ENCODE measurements at regions not wholly inside any gene's neighbourhood (a gene's known extent, or its start where the extent isn't known, plus 50 kb on each side); places are given as distances from the start of the nearest gene placed in this dataset.

- Histone ChIP-seq H3K27ac (ENCODE audit: low read length) (no peak overlapping the region), H3K36me3 (ENCODE audit: control insufficient read depth, insufficient read depth, low read length) (no peaks in the 10 kb centered on the region), H3K4me1 (ENCODE audit: control insufficient read depth, insufficient read depth, low read length) (peaks cover 2% of the 10 kb centered on the region; the same call in 1 of the 2 replicates), H3K9me3 (ENCODE audit: control insufficient read depth, insufficient read depth, low read length) (no peaks in the 10 kb centered on the region), H3K4me3 (ENCODE audit: low read length) (no peak overlapping the region), H3K27me3 (ENCODE audit: control insufficient read depth, insufficient read depth, low read length) (no peaks in the 10 kb centered on the region)
- WGBS (ENCODE audit: insufficient coverage, insufficient read length) = no CpG with 5 or more reads among the region's 12 CpGs
- DNase-seq (ENCODE audit: low read depth, low spot score) = no peak
These were observed 249.2 kb downstream of the FOXL1 start for GRCh38 chr16:86827521-86827920.

GRCh38 chr16:86828202-86828601, 249.9 kb downstream of the FOXL1 start:
- Histone ChIP-seq H3K4me3 (ENCODE audit: low read length) (no peak overlapping the region), H3K27me3 (ENCODE audit: control insufficient read depth, insufficient read depth, low read length) (no peaks in the 10 kb centered on the region), H3K27ac (ENCODE audit: low read length) (no peak overlapping the region), H3K4me1 (ENCODE audit: control insufficient read depth, insufficient read depth, low read length) (peaks cover 2% of the 10 kb centered on the region; the same call in 1 of the 2 replicates), H3K36me3 (ENCODE audit: control insufficient read depth, insufficient read depth, low read length) (no peaks in the 10 kb centered on the region), H3K9me3 (ENCODE audit: control insufficient read depth, insufficient read depth, low read length) (no peaks in the 10 kb centered on the region)
- DNase-seq (ENCODE audit: low read depth, low spot score) = no peak
- WGBS (ENCODE audit: insufficient coverage, insufficient read length) = no CpG with 5 or more reads among the region's 6 CpGs

- no peaks in the 10 kb centered on the region for H3K27me3 ChIP-seq (ENCODE audit: control insufficient read depth, insufficient read depth, low read length)
- H3K9me3 ChIP-seq (ENCODE audit: control insufficient read depth, insufficient read depth, low read length) = no peaks in the 10 kb centered on the region
- DNase-seq (ENCODE audit: low read depth, low spot score) = no peak
- WGBS (ENCODE audit: insufficient coverage, insufficient read length) = no CpG with 5 or more reads among the region's 11 CpGs
- no peak overlapping the region for H3K27ac ChIP-seq (ENCODE audit: low read length)
- peaks cover 2% of the 10 kb centered on the region; the same call in 1 of the 2 replicates for H3K4me1 ChIP-seq (ENCODE audit: control insufficient read depth, insufficient read depth, low read length)
- no peaks in the 10 kb centered on the region for H3K36me3 ChIP-seq (ENCODE audit: control insufficient read depth, insufficient read depth, low read length)
- no peak overlapping the region for H3K4me3 ChIP-seq (ENCODE audit: low read length)
These were observed 250.3 kb downstream of the FOXL1 start for GRCh38 chr16:86828653-86829052.

- no peak for DNase-seq (ENCODE audit: low read depth, low spot score)
- H3K27ac ChIP-seq (ENCODE audit: low read length) = no peak overlapping the region
- no peaks in the 10 kb centered on the region for H3K9me3 ChIP-seq (ENCODE audit: control insufficient read depth, insufficient read depth, low read length)
- no peaks in the 10 kb centered on the region for H3K27me3 ChIP-seq (ENCODE audit: control insufficient read depth, insufficient read depth, low read length)
- H3K4me1 ChIP-seq (ENCODE audit: control insufficient read depth, insufficient read depth, low read length) = peaks cover 2% of the 10 kb centered on the region; the same call in 1 of the 2 replicates
- H3K4me3 ChIP-seq (ENCODE audit: low read length) = no peak overlapping the region
- H3K36me3 ChIP-seq (ENCODE audit: control insufficient read depth, insufficient read depth, low read length) = no peaks in the 10 kb centered on the region
- no CpG with 5 or more reads among the region's 5 CpGs for WGBS (ENCODE audit: insufficient coverage, insufficient read length)
These were observed 253.0 kb downstream of the FOXL1 start for GRCh38 chr16:86831366-86831765.

- no peaks in the 10 kb centered on the region for H3K9me3 ChIP-seq (ENCODE audit: control insufficient read depth, insufficient read depth, low read length)
- H3K27ac ChIP-seq (ENCODE audit: low read length) = no peak overlapping the region
- H3K4me3 ChIP-seq (ENCODE audit: low read length) = no peak overlapping the region
- no peaks in the 10 kb centered on the region for H3K27me3 ChIP-seq (ENCODE audit: control insufficient read depth, insufficient read depth, low read length)
- H3K36me3 ChIP-seq (ENCODE audit: control insufficient read depth, insufficient read depth, low read length) = no peaks in the 10 kb centered on the region
- DNase-seq (ENCODE audit: low read depth, low spot score) = no peak
- H3K4me1 ChIP-seq (ENCODE audit: control insufficient read depth, insufficient read depth, low read length) = no peaks in the 10 kb centered on the region
- no CpG with 5 or more reads among the region's 9 CpGs for WGBS (ENCODE audit: insufficient coverage, insufficient read length)
These were observed 254.8 kb downstream of the FOXL1 start for GRCh38 chr16:86833136-86833535.

GRCh38 chr16:86834451-86835035, 256.2 kb downstream of the FOXL1 start:
- peak; percentile 35 for DNase-seq (ENCODE audit: low read depth, low spot score)
- Histone ChIP-seq H3K27me3 (ENCODE audit: control insufficient read depth, insufficient read depth, low read length) (no peaks in the 10 kb centered on the region), H3K27ac (ENCODE audit: low read length) (no peak overlapping the region), H3K9me3 (ENCODE audit: control insufficient read depth, insufficient read depth, low read length) (no peaks in the 10 kb centered on the region), H3K4me1 (ENCODE audit: control insufficient read depth, insufficient read depth, low read length) (no peaks in the 10 kb centered on the region), H3K4me3 (ENCODE audit: low read length) (no peak overlapping the region), H3K36me3 (ENCODE audit: control insufficient read depth, insufficient read depth, low read length) (no peaks in the 10 kb centered on the region)
- WGBS (ENCODE audit: insufficient coverage, insufficient read length) = no CpG with 5 or more reads among the region's 22 CpGs

GRCh38 chr16:86835982-86836381, 257.6 kb downstream of the FOXL1 start:
- Histone ChIP-seq H3K4me3 (ENCODE audit: low read length) (no peak overlapping the region), H3K27ac (ENCODE audit: low read length) (no peak overlapping the region), H3K27me3 (ENCODE audit: control insufficient read depth, insufficient read depth, low read length) (no peaks in the 10 kb centered on the region), H3K36me3 (ENCODE audit: control insufficient read depth, insufficient read depth, low read length) (no peaks in the 10 kb centered on the region), H3K9me3 (ENCODE audit: control insufficient read depth, insufficient read depth, low read length) (no peaks in the 10 kb centered on the region), H3K4me1 (ENCODE audit: control insufficient read depth, insufficient read depth, low read length) (no peaks in the 10 kb centered on the region)
- DNase-seq (ENCODE audit: low read depth, low spot score) = no peak
- WGBS (ENCODE audit: insufficient coverage, insufficient read length) = no CpG with 5 or more reads among the region's 18 CpGs

GRCh38 chr16:86836503-86837129, 258.3 kb downstream of the FOXL1 start:
- H3K9me3 ChIP-seq (ENCODE audit: control insufficient read depth, insufficient read depth, low read length) = no peaks in the 10 kb centered on the region
- WGBS (ENCODE audit: insufficient coverage, insufficient read length) = no CpG with 5 or more reads among the region's 11 CpGs
- H3K36me3 ChIP-seq (ENCODE audit: control insufficient read depth, insufficient read depth, low read length) = no peaks in the 10 kb centered on the region
- no peak overlapping the region for H3K27ac ChIP-seq (ENCODE audit: low read length)
- DNase-seq (ENCODE audit: low read depth, low spot score) = no peak
- H3K4me3 ChIP-seq (ENCODE audit: low read length) = no peak overlapping the region
- H3K27me3 ChIP-seq (ENCODE audit: control insufficient read depth, insufficient read depth, low read length) = no peaks in the 10 kb centered on the region
- no peaks in the 10 kb centered on the region for H3K4me1 ChIP-seq (ENCODE audit: control insufficient read depth, insufficient read depth, low read length)

GRCh38 chr16:86843812-86844211, 265.5 kb downstream of the FOXL1 start:
- no peak for DNase-seq (ENCODE audit: low read depth, low spot score)
- H3K9me3 ChIP-seq (ENCODE audit: control insufficient read depth, insufficient read depth, low read length) = no peaks in the 10 kb centered on the region
- no CpG with 5 or more reads among the region's 12 CpGs for WGBS (ENCODE audit: insufficient coverage, insufficient read length)
- H3K4me1 ChIP-seq (ENCODE audit: control insufficient read depth, insufficient read depth, low read length) = no peaks in the 10 kb centered on the region
- H3K36me3 ChIP-seq (ENCODE audit: control insufficient read depth, insufficient read depth, low read length) = no peaks in the 10 kb centered on the region
- H3K27me3 ChIP-seq (ENCODE audit: control insufficient read depth, insufficient read depth, low read length) = no peaks in the 10 kb centered on the region
- no peak overlapping the region for H3K4me3 ChIP-seq (ENCODE audit: low read length)
- no peak overlapping the region for H3K27ac ChIP-seq (ENCODE audit: low read length)

GRCh38 chr16:86844695-86845094, 266.3 kb downstream of the FOXL1 start:
- Histone ChIP-seq H3K27me3 (ENCODE audit: control insufficient read depth, insufficient read depth, low read length) (no peaks in the 10 kb centered on the region), H3K9me3 (ENCODE audit: control insufficient read depth, insufficient read depth, low read length) (no peaks in the 10 kb centered on the region), H3K36me3 (ENCODE audit: control insufficient read depth, insufficient read depth, low read length) (no peaks in the 10 kb centered on the region), H3K4me1 (ENCODE audit: control insufficient read depth, insufficient read depth, low read length) (no peaks in the 10 kb centered on the region), H3K27ac (ENCODE audit: low read length) (no peak overlapping the region), H3K4me3 (ENCODE audit: low read length) (no peak overlapping the region)
- WGBS (ENCODE audit: insufficient coverage, insufficient read length) = no CpG with 5 or more reads among the region's 16 CpGs
- no peak for DNase-seq (ENCODE audit: low read depth, low spot score)

GRCh38 chr16:86846136-86846535, 267.8 kb downstream of the FOXL1 start:
- no peaks in the 10 kb centered on the region for H3K27me3 ChIP-seq (ENCODE audit: control insufficient read depth, insufficient read depth, low read length)
- H3K36me3 ChIP-seq (ENCODE audit: control insufficient read depth, insufficient read depth, low read length) = no peaks in the 10 kb centered on the region
- no peak for DNase-seq (ENCODE audit: low read depth, low spot score)
- WGBS (ENCODE audit: insufficient coverage, insufficient read length) = no CpG with 5 or more reads among the region's 7 CpGs
- H3K9me3 ChIP-seq (ENCODE audit: control insufficient read depth, insufficient read depth, low read length) = no peaks in the 10 kb centered on the region
- H3K4me1 ChIP-seq (ENCODE audit: control insufficient read depth, insufficient read depth, low read length) = no peaks in the 10 kb centered on the region
- no peak overlapping the region for H3K4me3 ChIP-seq (ENCODE audit: low read length)
- H3K27ac ChIP-seq (ENCODE audit: low read length) = no peak overlapping the region

Measured in iPS DF 6.9 (cell line).